ENCODE measurements at regions not wholly inside any gene's neighbourhood (a gene's known extent, or its start where the extent isn't known, plus 50 kb on each side); places are given as distances from the start of the nearest gene placed in this dataset.

GRCh38 chr6:81480139-81480538, 272.3 kb downstream of the TENT5A start:
- H3K4me1 Mint-ChIP-seq (ENCODE audit: low read depth, unreplicated experiment) = no peaks in the 10 kb centered on the region
- no peaks in the 10 kb centered on the region for H3K27me3 Mint-ChIP-seq (ENCODE audit: unreplicated experiment)
- H3K27ac Mint-ChIP-seq (ENCODE audit: unreplicated experiment) = no peak overlapping the region
- no peak overlapping the region for H3K4me3 Mint-ChIP-seq (ENCODE audit: unreplicated experiment)
- no peak for TF ChIP-seq CTCF (IDR thresholded peaks at IDR 0.05; ENCODE audit: partially characterized antibody, unreplicated experiment)
- H3K9me3 Mint-ChIP-seq (ENCODE audit: unreplicated experiment) = no peaks in the 10 kb centered on the region
- no peaks in the 10 kb centered on the region for H3K36me3 Mint-ChIP-seq (ENCODE audit: unreplicated experiment)
- DNase-seq = no peak

- Mint-ChIP-seq H3K27me3 (ENCODE audit: unreplicated experiment) (no peaks in the 10 kb centered on the region), H3K4me3 (ENCODE audit: unreplicated experiment) (no peak overlapping the region), H3K27ac (ENCODE audit: unreplicated experiment) (no peak overlapping the region), H3K36me3 (ENCODE audit: unreplicated experiment) (no peaks in the 10 kb centered on the region), H3K9me3 (ENCODE audit: unreplicated experiment) (no peaks in the 10 kb centered on the region), H3K4me1 (ENCODE audit: low read depth, unreplicated experiment) (no peaks in the 10 kb centered on the region)
- no peak for TF ChIP-seq CTCF (IDR thresholded peaks at IDR 0.05; ENCODE audit: partially characterized antibody, unreplicated experiment)
- no peak for DNase-seq
Observed at GRCh38 chr6:81476881-81477280, 275.6 kb downstream of the TENT5A start.

- TF ChIP-seq CTCF (IDR thresholded peaks at IDR 0.05; ENCODE audit: partially characterized antibody, unreplicated experiment) = no peak
- Mint-ChIP-seq H3K4me3 (ENCODE audit: unreplicated experiment) (no peak overlapping the region), H3K4me1 (ENCODE audit: low read depth, unreplicated experiment) (no peaks in the 10 kb centered on the region), H3K27ac (ENCODE audit: unreplicated experiment) (no peak overlapping the region), H3K9me3 (ENCODE audit: unreplicated experiment) (no peaks in the 10 kb centered on the region), H3K27me3 (ENCODE audit: unreplicated experiment) (no peaks in the 10 kb centered on the region), H3K36me3 (ENCODE audit: unreplicated experiment) (no peaks in the 10 kb centered on the region)
- DNase-seq = no peak
Observed at GRCh38 chr6:81475646-81476045, 276.8 kb downstream of the TENT5A start.

GRCh38 chr6:81465859-81466258, 286.6 kb downstream of the TENT5A start:
- H3K4me1 Mint-ChIP-seq (ENCODE audit: low read depth, unreplicated experiment) = no peaks in the 10 kb centered on the region
- TF ChIP-seq CTCF (IDR thresholded peaks at IDR 0.05; ENCODE audit: partially characterized antibody, unreplicated experiment) = peak; percentile 82
- H3K27ac Mint-ChIP-seq (ENCODE audit: unreplicated experiment) = no peak overlapping the region
- no peak for DNase-seq
- H3K36me3 Mint-ChIP-seq (ENCODE audit: unreplicated experiment) = no peaks in the 10 kb centered on the region
- H3K9me3 Mint-ChIP-seq (ENCODE audit: unreplicated experiment) = no peaks in the 10 kb centered on the region
- H3K4me3 Mint-ChIP-seq (ENCODE audit: unreplicated experiment) = no peak overlapping the region
- no peaks in the 10 kb centered on the region for H3K27me3 Mint-ChIP-seq (ENCODE audit: unreplicated experiment)

GRCh38 chr6:81456416-81456815, 296.1 kb downstream of the TENT5A start:
- Mint-ChIP-seq H3K27me3 (ENCODE audit: unreplicated experiment) (no peaks in the 10 kb centered on the region), H3K4me3 (ENCODE audit: unreplicated experiment) (no peak overlapping the region), H3K4me1 (ENCODE audit: low read depth, unreplicated experiment) (no peaks in the 10 kb centered on the region), H3K9me3 (ENCODE audit: unreplicated experiment) (no peaks in the 10 kb centered on the region), H3K36me3 (ENCODE audit: unreplicated experiment) (no peaks in the 10 kb centered on the region), H3K27ac (ENCODE audit: unreplicated experiment) (no peak overlapping the region)
- no peak for TF ChIP-seq CTCF (IDR thresholded peaks at IDR 0.05; ENCODE audit: partially characterized antibody, unreplicated experiment)
- DNase-seq = no peak

All from glutamatergic neuron (in vitro differentiated cells).